ENCODE measurements at regions not wholly inside any gene's neighbourhood (a gene's known extent, or its start where the extent isn't known, plus 50 kb on each side); places are given as distances from the start of the nearest gene placed in this dataset.

- DNase-seq (ENCODE audit: low spot score) = no peak
These were observed 74.3 kb downstream of the RTL6 start for GRCh38 chr22:44423556-44424358.

GRCh38 chr22:44422746-44423380, 75.2 kb downstream of the RTL6 start:
- no peak for DNase-seq (ENCODE audit: low spot score)

- no peak for DNase-seq (ENCODE audit: low spot score)
These were observed 78.6 kb downstream of the RTL6 start for GRCh38 chr22:44419429-44419828.

- DNase-seq (ENCODE audit: low spot score) = no peak
These were observed 84.8 kb downstream of the RTL6 start for GRCh38 chr22:44413211-44413610.

- no peak for DNase-seq (ENCODE audit: low spot score)
These were observed 85.8 kb downstream of the RTL6 start for GRCh38 chr22:44412136-44412731.

- DNase-seq (ENCODE audit: low spot score) = no peak
These were observed 86.6 kb downstream of the RTL6 start for GRCh38 chr22:44411226-44412135.

GRCh38 chr22:44410451-44410991, 87.5 kb downstream of the RTL6 start:
- DNase-seq (ENCODE audit: low spot score) = no peak

GRCh38 chr22:44409974-44410316, 88.1 kb downstream of the RTL6 start:
- no peak for DNase-seq (ENCODE audit: low spot score)

- DNase-seq (ENCODE audit: low spot score) = no peak
These were observed 88.6 kb downstream of the RTL6 start for GRCh38 chr22:44409211-44409973.

- no peak for DNase-seq (ENCODE audit: low spot score)
These were observed 89.2 kb downstream of the RTL6 start for GRCh38 chr22:44408829-44409192.

- DNase-seq (ENCODE audit: low spot score) = no peak
These were observed 89.8 kb downstream of the RTL6 start for GRCh38 chr22:44407987-44408828.

- DNase-seq (ENCODE audit: low spot score) = no peak
These were observed 90.7 kb downstream of the RTL6 start for GRCh38 chr22:44407171-44407986.

GRCh38 chr22:44406341-44407170, 91.5 kb downstream of the RTL6 start:
- no peak for DNase-seq (ENCODE audit: low spot score)

GRCh38 chr22:44405661-44406060, 92.4 kb downstream of the RTL6 start:
- no peak for DNase-seq (ENCODE audit: low spot score)

GRCh38 chr22:44404341-44405020, 91.7 kb upstream of the SHISAL1 start:
- DNase-seq (ENCODE audit: low spot score) = no peak

- DNase-seq (ENCODE audit: low spot score) = no peak
These were observed 91.0 kb upstream of the SHISAL1 start for GRCh38 chr22:44403602-44404329.

- DNase-seq (ENCODE audit: low spot score) = no peak
These were observed 90.4 kb upstream of the SHISAL1 start for GRCh38 chr22:44403166-44403565.
